ACC112 (cell line): ENCODE measurements at regions not wholly inside any gene's neighbourhood (a gene's known extent, or its start where the extent isn't known, plus 50 kb on each side); places are given as distances from the start of the nearest gene placed in this dataset.

Experiments used
- H2AFZ ChIP-seq: fragments of 200-600 bp; sonication (generic); one replicate; pipeline ENCODE4 v1.6.0; 2017; ENCODE audit warnings: antibody characterized with exemption, low read length; ENCODE audit not compliant: unreplicated experiment
- H3K27ac ChIP-seq: fragments of 200-600 bp; sonication (generic); 2 replicates; pipeline ENCODE4 v1.5.1; 2014; ENCODE audit warnings: low read depth, mild to moderate bottlenecking, antibody characterized with exemption, low read length, moderate library complexity
- H3K27me3 ChIP-seq: fragments of 200-600 bp; sonication (generic); 2 replicates; pipeline ENCODE4 v1.6.1; 2014; ENCODE audit warnings: mild to moderate bottlenecking, antibody characterized with exemption, low read length, moderate library complexity, mixed read lengths; ENCODE audit not compliant: insufficient read depth
- H3K36me3 ChIP-seq: fragments of 200-600 bp; sonication (generic); 2 replicates; pipeline ENCODE4 v1.6.1; 2016; ENCODE audit warnings: mild to moderate bottlenecking, antibody characterized with exemption, low read length, moderate library complexity, mixed read lengths; ENCODE audit not compliant: insufficient read depth
- H3K4me1 ChIP-seq: fragments of 200-600 bp; sonication (generic); one replicate; pipeline ENCODE4 v1.6.1; 2016; ENCODE audit warnings: low read length, mixed read lengths; ENCODE audit not compliant: insufficient read depth, unreplicated experiment, control insufficient read depth
- H3K4me3 ChIP-seq: fragments of 200-600 bp; sonication (generic); 2 replicates; pipeline ENCODE4 v1.5.1; 2014; ENCODE audit warnings: mild to moderate bottlenecking, low read depth, low read length
- H3K79me2 ChIP-seq: fragments of 200-600 bp; sonication (generic); one replicate; pipeline ENCODE4 v1.6.0; 2016; ENCODE audit warnings: low read length; ENCODE audit not compliant: control insufficient read depth, unreplicated experiment, insufficient read depth

- Histone ChIP-seq H3K27ac (no peak overlapping the region), H3K4me3 (no peak overlapping the region), H3K4me1 (no peaks in the 10 kb centered on the region), H2AFZ (no peak overlapping the region), H3K36me3 (no peaks in the 10 kb centered on the region), H3K79me2 (no peaks in the 10 kb centered on the region), H3K27me3 (no peaks in the 10 kb centered on the region)
Measured at GRCh38 chr6:23394681-23395080, 731.3 kb upstream of the NRSN1 start.

GRCh38 chr6:23395381-23395780, 730.6 kb upstream of the NRSN1 start:
- H2AFZ ChIP-seq: no peak overlapping the region
- H3K27me3 ChIP-seq: no peaks in the 10 kb centered on the region
- no peaks in the 10 kb centered on the region for H3K4me1 ChIP-seq
- H3K4me3 ChIP-seq: no peak overlapping the region
- H3K36me3 ChIP-seq: no peaks in the 10 kb centered on the region
- H3K79me2 ChIP-seq: no peaks in the 10 kb centered on the region
- no peak overlapping the region for H3K27ac ChIP-seq

- Histone ChIP-seq H3K27me3 (no peaks in the 10 kb centered on the region), H2AFZ (no peak overlapping the region), H3K27ac (no peak overlapping the region), H3K79me2 (no peaks in the 10 kb centered on the region), H3K4me3 (no peak overlapping the region), H3K36me3 (no peaks in the 10 kb centered on the region), H3K4me1 (no peaks in the 10 kb centered on the region)
Measured at GRCh38 chr6:23396949-23397348, 729.1 kb upstream of the NRSN1 start.

GRCh38 chr6:23403460-23403859, 722.6 kb upstream of the NRSN1 start:
- Histone ChIP-seq H3K79me2 (no peaks in the 10 kb centered on the region), H3K27ac (no peak overlapping the region), H2AFZ (no peak overlapping the region), H3K4me3 (no peak overlapping the region), H3K27me3 (no peaks in the 10 kb centered on the region), H3K4me1 (no peaks in the 10 kb centered on the region), H3K36me3 (no peaks in the 10 kb centered on the region)

- Histone ChIP-seq H3K27ac (no peak overlapping the region), H3K4me3 (no peak overlapping the region), H3K4me1 (no peaks in the 10 kb centered on the region), H3K27me3 (no peaks in the 10 kb centered on the region), H3K79me2 (no peaks in the 10 kb centered on the region), H2AFZ (no peak overlapping the region), H3K36me3 (no peaks in the 10 kb centered on the region)
Measured at GRCh38 chr6:23409531-23409930, 716.5 kb upstream of the NRSN1 start.

- Histone ChIP-seq H3K4me1 (no peaks in the 10 kb centered on the region), H3K4me3 (no peak overlapping the region), H3K79me2 (no peaks in the 10 kb centered on the region), H3K36me3 (no peaks in the 10 kb centered on the region), H3K27ac (no peak overlapping the region), H2AFZ (no peak overlapping the region), H3K27me3 (no peaks in the 10 kb centered on the region)
Measured at GRCh38 chr6:23410439-23410838, 715.6 kb upstream of the NRSN1 start.

GRCh38 chr6:23412770-23413169, 713.2 kb upstream of the NRSN1 start:
- H3K27me3 ChIP-seq: no peaks in the 10 kb centered on the region
- H3K4me1 ChIP-seq: no peaks in the 10 kb centered on the region
- H3K79me2 ChIP-seq: no peaks in the 10 kb centered on the region
- H2AFZ ChIP-seq: no peak overlapping the region
- no peaks in the 10 kb centered on the region for H3K36me3 ChIP-seq
- H3K27ac ChIP-seq: no peak overlapping the region
- H3K4me3 ChIP-seq: no peak overlapping the region

GRCh38 chr6:23413327-23414050, 712.5 kb upstream of the NRSN1 start:
- Histone ChIP-seq H2AFZ (no peak overlapping the region), H3K27ac (no peak overlapping the region), H3K4me1 (no peaks in the 10 kb centered on the region), H3K79me2 (no peaks in the 10 kb centered on the region), H3K27me3 (no peaks in the 10 kb centered on the region), H3K36me3 (no peaks in the 10 kb centered on the region), H3K4me3 (no peak overlapping the region)

- peak overlapping the region; percentile 38 for H2AFZ ChIP-seq
- no peak overlapping the region for H3K27ac ChIP-seq
Measured at GRCh38 chr6:23414051-23414445, 712.0 kb upstream of the NRSN1 start.

GRCh38 chr6:23414922-23415321, 711.1 kb upstream of the NRSN1 start:
- no peak overlapping the region for H3K27ac ChIP-seq
- no peaks in the 10 kb centered on the region for H3K27me3 ChIP-seq
- H2AFZ ChIP-seq: no peak overlapping the region
- no peak overlapping the region for H3K4me3 ChIP-seq
- H3K4me1 ChIP-seq: no peaks in the 10 kb centered on the region
- H3K36me3 ChIP-seq: no peaks in the 10 kb centered on the region
- no peaks in the 10 kb centered on the region for H3K79me2 ChIP-seq

More at GRCh38 chr6:23414051-23414445, 712.0 kb upstream of the NRSN1 start:
- no peaks in the 10 kb centered on the region for H3K27me3 ChIP-seq
- no peaks in the 10 kb centered on the region for H3K4me1 ChIP-seq
- no peak overlapping the region for H3K4me3 ChIP-seq
- H3K36me3 ChIP-seq: no peaks in the 10 kb centered on the region
- no peaks in the 10 kb centered on the region for H3K79me2 ChIP-seq

- Histone ChIP-seq H3K36me3 (no peaks in the 10 kb centered on the region), H3K27ac (no peak overlapping the region), H3K4me3 (no peak overlapping the region), H3K4me1 (no peaks in the 10 kb centered on the region), H3K79me2 (no peaks in the 10 kb centered on the region), H3K27me3 (no peaks in the 10 kb centered on the region), H2AFZ (no peak overlapping the region)
Measured at GRCh38 chr6:23415819-23416427, 710.1 kb upstream of the NRSN1 start.
